GM12865 (cell line): ENCODE measurements at regions not wholly inside any gene's neighbourhood (a gene's known extent, or its start where the extent isn't known, plus 50 kb on each side); places are given as distances from the start of the nearest gene placed in this dataset.

ENCODE experiments used
- DNase-seq: peaks from one replicate; pipeline ENCODE4 v3.0.0; 2010; ENCODE audit warnings: low read depth
- H3K4me3 ChIP-seq: 2 replicates; pipeline ENCODE4 v1.5.1; 2011; ENCODE audit warnings: mild to moderate bottlenecking, low read depth, low read length, control low read depth
- TF ChIP-seq, protein P1 (sequence below): IDR thresholded peaks from 2 replicates; pipeline ENCODE4 v1.5.1; 2011; ENCODE audit warnings: low read length, control low read depth, low read depth, inconsistent platforms; ENCODE audit not compliant: insufficient read depth; ENCODE audit errors: missing control alignments

DNA sequence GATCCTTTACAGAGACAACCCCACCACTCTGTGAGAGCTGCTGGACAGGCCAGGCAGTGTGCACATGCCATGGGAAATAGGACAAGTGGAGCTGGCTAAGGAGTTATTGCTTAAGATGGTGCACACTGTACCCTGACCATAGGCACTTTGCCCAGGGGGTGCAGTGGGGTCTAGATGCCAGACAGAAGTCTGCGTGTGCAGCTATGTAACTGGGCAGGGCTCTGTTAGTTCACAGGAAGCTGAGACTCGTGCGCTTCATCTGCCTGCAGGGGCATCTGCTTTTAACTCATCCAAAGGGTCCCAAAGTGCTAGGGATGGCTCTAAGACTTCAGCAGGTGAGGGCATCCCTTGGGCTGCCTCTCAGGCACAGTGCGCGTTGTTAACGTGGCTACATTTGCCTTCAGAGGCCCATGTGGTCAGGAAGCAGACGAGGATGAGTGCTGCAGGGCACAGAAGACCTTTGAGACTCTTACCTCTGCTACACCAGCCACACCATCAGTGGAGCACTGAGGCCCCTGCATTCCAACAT lies 77.7 kb upstream of the GPR26 start:
- TF ChIP-seq, protein P1, sequence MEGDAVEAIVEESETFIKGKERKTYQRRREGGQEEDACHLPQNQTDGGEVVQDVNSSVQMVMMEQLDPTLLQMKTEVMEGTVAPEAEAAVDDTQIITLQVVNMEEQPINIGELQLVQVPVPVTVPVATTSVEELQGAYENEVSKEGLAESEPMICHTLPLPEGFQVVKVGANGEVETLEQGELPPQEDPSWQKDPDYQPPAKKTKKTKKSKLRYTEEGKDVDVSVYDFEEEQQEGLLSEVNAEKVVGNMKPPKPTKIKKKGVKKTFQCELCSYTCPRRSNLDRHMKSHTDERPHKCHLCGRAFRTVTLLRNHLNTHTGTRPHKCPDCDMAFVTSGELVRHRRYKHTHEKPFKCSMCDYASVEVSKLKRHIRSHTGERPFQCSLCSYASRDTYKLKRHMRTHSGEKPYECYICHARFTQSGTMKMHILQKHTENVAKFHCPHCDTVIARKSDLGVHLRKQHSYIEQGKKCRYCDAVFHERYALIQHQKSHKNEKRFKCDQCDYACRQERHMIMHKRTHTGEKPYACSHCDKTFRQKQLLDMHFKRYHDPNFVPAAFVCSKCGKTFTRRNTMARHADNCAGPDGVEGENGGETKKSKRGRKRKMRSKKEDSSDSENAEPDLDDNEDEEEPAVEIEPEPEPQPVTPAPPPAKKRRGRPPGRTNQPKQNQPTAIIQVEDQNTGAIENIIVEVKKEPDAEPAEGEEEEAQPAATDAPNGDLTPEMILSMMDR: no peak
- H3K4me3 ChIP-seq: no peak overlapping the region
- no peak for DNase-seq

DNA sequence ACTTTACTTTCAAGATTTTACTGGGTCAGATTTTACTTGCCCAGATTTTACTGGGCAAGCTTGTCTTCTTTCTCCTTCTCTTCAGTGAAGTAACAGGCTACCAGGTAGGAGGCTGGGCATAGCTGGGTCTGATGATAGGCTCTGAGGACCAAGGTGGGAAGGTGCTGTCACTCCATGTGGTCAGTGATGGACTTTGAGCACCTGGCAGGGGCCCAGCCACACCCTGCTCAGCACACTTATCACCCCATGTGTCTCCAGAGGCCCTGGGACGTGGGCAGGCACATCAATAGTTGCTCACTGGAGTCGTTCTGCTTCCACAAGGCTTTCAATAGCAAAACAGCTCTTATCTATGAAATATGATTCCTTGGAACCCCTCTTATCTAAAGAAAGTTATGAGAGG lies 70.5 kb upstream of the GPR26 start:
- TF ChIP-seq, protein P1: no peak
- no peak for DNase-seq
- no peak overlapping the region for H3K4me3 ChIP-seq

- H3K4me3 ChIP-seq: no peak overlapping the region
- DNase-seq: no peak
- TF ChIP-seq, protein P1: no peak
These were observed 68.5 kb upstream of the GPR26 start for GRCh38 chr10:123597676-123598075.

- no peak overlapping the region for H3K4me3 ChIP-seq
- no peak for DNase-seq
- TF ChIP-seq, protein P1: no peak
These were observed 66.7 kb upstream of the GPR26 start for GRCh38 chr10:123599366-123599849.

- H3K4me3 ChIP-seq: no peak overlapping the region
- DNase-seq: no peak
- TF ChIP-seq, protein P1: no peak
These were observed 66.0 kb upstream of the GPR26 start for GRCh38 chr10:123600177-123600576.

GRCh38 chr10:123603130-123603529 lies 63.0 kb upstream of the GPR26 start:
- no peak overlapping the region for H3K4me3 ChIP-seq
- DNase-seq: no peak
- TF ChIP-seq, protein P1: no peak

- no peak for DNase-seq
- no peak overlapping the region for H3K4me3 ChIP-seq
- TF ChIP-seq, protein P1: no peak
These were observed 61.6 kb upstream of the GPR26 start for GRCh38 chr10:123604506-123604905.
